NT2/D1 (cell line): ENCODE measurements at regions not wholly inside any gene's neighbourhood (a gene's known extent, or its start where the extent isn't known, plus 50 kb on each side); places are given as distances from the start of the nearest gene placed in this dataset.
"Not testable (repeated sequence)": the region's sequence is repeated elsewhere in the genome, so short reads cannot be mapped to it uniquely, and the experiment has no call there.

Experiments used
- DNase-seq: peaks from one replicate; pipeline ENCODE4 v3.0.0-alpha.2; 2011; ENCODE audit warnings: low read depth, low spot score
- H3K27me3 ChIP-seq: 2 replicates; pipeline ENCODE4 v1.6.0; 2011; ENCODE audit warnings: mild to moderate bottlenecking; ENCODE audit not compliant: insufficient read length, insufficient read depth
- H3K36me3 ChIP-seq: 2 replicates; pipeline ENCODE4 v1.6.1; 2011; ENCODE audit warnings: mild to moderate bottlenecking, low read length, mixed read lengths; ENCODE audit not compliant: insufficient read depth, insufficient read length
- H3K4me1 ChIP-seq: 2 replicates; pipeline ENCODE4 v1.5.1; 2011; ENCODE audit not compliant: insufficient read depth, insufficient read length
- H3K4me3 ChIP-seq: 2 replicates; pipeline ENCODE4 v1.5.1; 2011; ENCODE audit warnings: low read depth; ENCODE audit not compliant: insufficient read length
- H3K9ac ChIP-seq: 2 replicates; pipeline ENCODE4 v1.6.0; 2011; ENCODE audit warnings: low read depth; ENCODE audit not compliant: insufficient read length
- H3K9me3 ChIP-seq: 2 replicates; pipeline ENCODE4 v1.5.1; 2011; ENCODE audit warnings: mild to moderate bottlenecking, low read length; ENCODE audit not compliant: insufficient read depth
- SUZ12 ChIP-seq: IDR thresholded peaks from 2 replicates; pipeline ENCODE4 v1.6.1; 2011; ENCODE audit not compliant: insufficient read length, insufficient read depth; ENCODE audit errors: extremely low read depth
- YY1 ChIP-seq: IDR thresholded peaks from 2 replicates; pipeline ENCODE4 v1.6.1; 2011; ENCODE audit not compliant: insufficient read length, insufficient read depth
- ZNF274 ChIP-seq: IDR thresholded peaks from 2 replicates; pipeline ENCODE4 v1.6.1; 2011; ENCODE audit warnings: mild to moderate bottlenecking, low read depth, low read length

- TF ChIP-seq ZNF274 (no peak), SUZ12 (no peak), YY1 (no peak)
- Histone ChIP-seq H3K27me3 (no peaks in the 10 kb centered on the region), H3K4me1 (no peaks in the 10 kb centered on the region), H3K36me3 (no peaks in the 10 kb centered on the region), H3K9me3 (no peaks in the 10 kb centered on the region), H3K4me3 (no peak overlapping the region), H3K9ac (no peak overlapping the region)
- DNase-seq, result no peak
These were observed 452.5 kb upstream of the CHAC2 start for GRCh38 chr2:53315149-53315548.

GRCh38 chr2:53314718-53315117, 452.9 kb upstream of the CHAC2 start:
- no peaks in the 10 kb centered on the region for H3K4me1 ChIP-seq
- no peak for DNase-seq
- H3K9me3 ChIP-seq, result no peaks in the 10 kb centered on the region
- TF ChIP-seq YY1 (no peak), SUZ12 (no peak), ZNF274 (no peak)
- no peaks in the 10 kb centered on the region for H3K36me3 ChIP-seq
- no peaks in the 10 kb centered on the region for H3K27me3 ChIP-seq
- H3K4me3 ChIP-seq, result no peak overlapping the region
- no peak overlapping the region for H3K9ac ChIP-seq

GRCh38 chr2:53313644-53314043, 454.0 kb upstream of the CHAC2 start:
- H3K9ac ChIP-seq, H3K27me3 ChIP-seq, H3K9me3 ChIP-seq, DNase-seq, H3K36me3 ChIP-seq, H3K4me3 ChIP-seq, H3K4me1 ChIP-seq: not testable (repeated sequence)

GRCh38 chr2:53312721-53313120, 454.9 kb upstream of the CHAC2 start:
- H3K9ac ChIP-seq, result no peak overlapping the region
- no peaks in the 10 kb centered on the region for H3K4me1 ChIP-seq
- no peak overlapping the region for H3K4me3 ChIP-seq
- TF ChIP-seq SUZ12, result no peak
- no peak for TF ChIP-seq ZNF274
- TF ChIP-seq YY1, result no peak
- H3K36me3 ChIP-seq, result no peaks in the 10 kb centered on the region
- no peaks in the 10 kb centered on the region for H3K9me3 ChIP-seq
- H3K27me3 ChIP-seq, result no peaks in the 10 kb centered on the region
- no peak for DNase-seq

- TF ChIP-seq ZNF274 (no peak), YY1 (no peak), SUZ12 (no peak)
- H3K9ac ChIP-seq, result no peak overlapping the region
- no peak for DNase-seq
- H3K4me3 ChIP-seq, result no peak overlapping the region
- no peaks in the 10 kb centered on the region for H3K36me3 ChIP-seq
- H3K9me3 ChIP-seq, result no peaks in the 10 kb centered on the region
- H3K27me3 ChIP-seq, result no peaks in the 10 kb centered on the region
- H3K4me1 ChIP-seq, result no peaks in the 10 kb centered on the region
These were observed 455.4 kb upstream of the CHAC2 start for GRCh38 chr2:53312181-53312580.

- no peaks in the 10 kb centered on the region for H3K36me3 ChIP-seq
- no peak for DNase-seq
- no peaks in the 10 kb centered on the region for H3K27me3 ChIP-seq
- no peak for TF ChIP-seq SUZ12
- TF ChIP-seq ZNF274, result no peak
- no peak for TF ChIP-seq YY1
- no peaks in the 10 kb centered on the region for H3K4me1 ChIP-seq
- H3K4me3 ChIP-seq, result no peak overlapping the region
- H3K9me3 ChIP-seq, result no peaks in the 10 kb centered on the region
- no peak overlapping the region for H3K9ac ChIP-seq
These were observed 464.5 kb upstream of the CHAC2 start for GRCh38 chr2:53303012-53303578.

GRCh38 chr2:53302455-53302854, 465.1 kb upstream of the CHAC2 start:
- Histone ChIP-seq H3K4me1 (no peaks in the 10 kb centered on the region), H3K36me3 (no peaks in the 10 kb centered on the region), H3K9ac (no peak overlapping the region), H3K4me3 (no peak overlapping the region), H3K9me3 (no peaks in the 10 kb centered on the region), H3K27me3 (no peaks in the 10 kb centered on the region)
- DNase-seq, result no peak
- TF ChIP-seq ZNF274, result no peak
- no peak for TF ChIP-seq SUZ12
- TF ChIP-seq YY1, result no peak

- Histone ChIP-seq H3K9ac (no peak overlapping the region), H3K4me1 (no peaks in the 10 kb centered on the region), H3K27me3 (no peaks in the 10 kb centered on the region), H3K9me3 (no peaks in the 10 kb centered on the region), H3K4me3 (no peak overlapping the region), H3K36me3 (no peaks in the 10 kb centered on the region)
- DNase-seq, result no peak
- no peak for TF ChIP-seq ZNF274
- no peak for TF ChIP-seq SUZ12
- no peak for TF ChIP-seq YY1
These were observed 478.1 kb upstream of the CHAC2 start for GRCh38 chr2:53289309-53290006.
